GM21447 (cell line): ENCODE measurements at regions not wholly inside any gene's neighbourhood (a gene's known extent, or its start where the extent isn't known, plus 50 kb on each side); places are given as distances from the start of the nearest gene placed in this dataset.
"Not testable (repeated sequence)": the region's sequence is repeated elsewhere in the genome, so short reads cannot be mapped to it uniquely, and the experiment has no call there.

Experiments
- ATAC-seq: cut with Tn5 transposase; IDR thresholded peaks from one replicate; pipeline ENCODE4 v1.9.1; 2021; ENCODE audit not compliant: unreplicated experiment

- no peak for ATAC-seq
These were observed 83.2 kb upstream of the BRD7 start for GRCh38 chr16:50451951-50452508.

DNA sequence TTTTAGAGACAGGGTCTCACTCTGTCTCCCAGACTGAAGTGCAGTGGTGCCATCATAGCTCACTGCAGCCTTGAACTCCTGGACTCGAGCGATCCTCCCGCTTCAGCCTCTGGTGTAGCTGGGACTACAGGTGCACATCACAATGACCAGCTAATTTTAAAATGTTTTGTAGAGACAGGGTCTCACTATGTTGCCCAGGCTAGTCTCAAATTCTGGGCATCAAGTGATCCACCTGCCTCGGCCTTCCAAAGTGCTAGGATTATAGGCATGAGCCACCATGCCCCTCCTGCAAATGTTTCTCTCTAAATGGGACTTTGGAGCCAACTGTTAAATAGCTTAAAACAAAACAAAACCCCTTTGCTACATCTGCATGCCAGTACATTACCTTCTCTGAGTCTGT is 82.2 kb upstream of the BRD7 start:
- ATAC-seq = no peak

GRCh38 chr16:50449800-50450199 is 81.0 kb upstream of the BRD7 start:
- ATAC-seq = no peak

DNA sequence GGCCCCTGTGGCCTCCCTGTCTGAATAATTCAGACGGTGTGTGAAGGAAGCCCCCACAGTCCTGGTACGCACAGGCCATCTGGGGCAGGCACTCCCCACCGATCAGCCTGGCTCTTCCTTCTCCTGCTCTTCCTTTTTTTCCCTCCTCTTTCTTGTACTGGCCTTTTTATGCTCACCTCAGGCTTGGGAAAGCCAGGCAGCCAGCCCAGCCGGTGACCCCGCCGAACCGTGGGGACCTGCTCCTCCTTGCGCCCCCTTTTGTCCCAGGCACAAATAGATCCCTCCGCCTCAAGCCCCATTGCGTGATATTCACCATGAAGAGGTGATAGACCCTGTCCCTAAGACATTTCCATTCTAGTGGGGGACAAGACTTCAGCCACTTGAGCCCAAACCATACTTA is 80.2 kb upstream of the BRD7 start:
- no peak for ATAC-seq

DNA sequence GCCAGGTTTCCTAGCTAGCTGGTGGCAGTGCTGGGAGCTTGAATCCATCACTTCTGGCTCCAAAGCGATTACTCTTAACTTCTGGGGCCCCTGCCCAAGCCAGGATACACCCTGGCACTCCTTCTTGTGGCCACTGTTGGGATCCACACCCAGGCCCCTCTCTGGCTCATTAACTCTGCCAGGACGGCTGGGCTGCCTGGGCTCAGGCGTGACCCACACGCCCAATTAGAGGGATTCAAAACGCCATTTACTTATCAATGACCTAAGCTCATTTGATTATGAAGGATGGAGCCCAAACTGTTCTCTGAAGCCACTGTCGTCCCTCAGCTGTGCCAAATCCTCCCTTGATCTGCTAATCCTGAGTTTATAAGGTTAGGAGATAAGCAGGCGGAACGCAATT is 79.7 kb upstream of the BRD7 start:
- ATAC-seq = no peak

- not testable (repeated sequence) for ATAC-seq
These were observed 78.6 kb upstream of the BRD7 start for GRCh38 chr16:50447386-50447785.

DNA sequence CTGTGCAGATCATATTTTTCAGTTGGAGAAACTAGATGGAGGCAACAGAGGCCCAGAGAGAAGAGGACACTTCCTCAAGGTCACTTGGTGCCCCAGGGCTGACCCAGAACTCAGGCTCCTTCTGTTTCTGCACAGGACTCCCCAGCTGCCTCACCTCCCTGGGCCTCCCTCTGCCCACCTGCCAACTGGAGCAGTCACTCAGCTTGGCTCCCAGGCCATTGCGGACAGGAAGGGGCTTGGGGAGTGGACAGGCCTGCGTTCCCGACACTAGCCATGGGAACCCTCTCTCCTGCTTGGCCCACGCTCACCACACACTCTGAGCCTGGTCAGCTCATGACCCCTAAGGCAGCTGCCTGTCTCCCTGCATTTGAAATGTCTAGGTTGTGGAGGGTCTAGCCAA is 78.1 kb upstream of the BRD7 start:
- ATAC-seq = no peak

DNA sequence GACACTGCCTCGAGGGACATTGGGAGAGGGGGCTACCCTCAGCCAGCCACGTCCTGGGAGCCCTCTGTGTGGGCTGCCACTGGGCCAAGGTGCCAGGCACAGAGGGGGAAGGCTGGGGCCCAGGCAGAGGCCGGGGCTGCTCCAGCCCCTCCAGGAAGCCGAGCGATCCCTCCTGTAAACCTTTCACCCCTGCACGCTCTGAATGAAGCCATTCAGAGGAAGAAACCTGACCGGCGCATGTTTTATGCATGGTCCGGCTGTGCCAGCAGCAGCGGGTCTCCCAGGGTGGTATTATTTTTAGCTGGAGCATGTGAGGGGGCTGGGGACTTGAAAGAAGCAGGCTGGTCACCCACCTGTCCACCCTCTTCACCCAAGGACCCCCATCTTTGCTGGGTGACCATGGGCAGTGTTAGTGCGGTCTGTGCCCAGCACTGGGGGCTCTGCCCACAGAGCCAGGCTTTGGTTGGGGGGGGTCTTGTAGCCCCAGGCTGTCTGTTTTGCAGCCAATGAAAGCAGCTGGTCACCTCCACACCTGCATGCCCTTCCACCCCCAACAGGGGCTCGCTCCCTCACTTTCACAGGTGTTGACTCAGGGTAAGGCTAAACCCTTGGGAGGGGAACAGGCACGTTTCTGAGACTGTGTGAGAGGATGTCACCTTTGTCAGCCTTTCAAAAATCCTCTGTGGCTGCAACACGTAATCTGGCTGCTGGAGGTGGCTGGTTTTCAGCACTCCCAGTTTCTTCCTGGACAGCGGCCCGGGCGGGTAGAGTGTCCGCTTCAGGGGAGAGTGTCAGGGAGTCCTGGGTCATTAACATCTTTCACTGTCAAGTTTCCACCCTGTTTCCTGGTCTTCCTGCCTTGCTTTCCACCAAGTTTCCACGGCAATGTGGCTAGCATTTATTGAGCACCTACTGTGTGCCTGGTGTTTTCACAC is 77.1 kb upstream of the BRD7 start:
- no peak for ATAC-seq

DNA sequence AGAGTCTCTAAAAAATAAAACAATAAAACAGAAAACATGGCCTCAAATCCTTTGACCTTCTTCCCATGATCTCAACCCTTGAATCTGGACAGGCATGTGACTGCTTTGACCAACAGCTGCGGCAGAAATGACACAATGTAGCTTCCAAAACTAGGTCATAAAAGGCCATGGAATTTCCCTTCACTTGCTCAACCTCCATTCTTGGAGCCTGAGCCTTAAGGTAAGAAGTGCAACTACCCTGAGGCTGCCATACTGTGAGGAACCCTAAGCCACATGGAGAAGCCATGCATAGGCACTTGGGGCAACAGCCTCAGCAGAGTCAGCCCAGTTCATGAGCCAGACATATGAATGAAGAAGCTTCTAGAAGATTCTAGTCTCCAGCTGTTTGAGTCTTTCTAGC is 75.7 kb upstream of the BRD7 start:
- no peak for ATAC-seq

GRCh38 chr16:50442221-50442620 is 73.4 kb upstream of the BRD7 start:
- ATAC-seq = no peak

GRCh38 chr16:50441486-50442157 is 72.8 kb upstream of the BRD7 start:
- no peak for ATAC-seq

- no peak for ATAC-seq
These were observed 72.2 kb upstream of the BRD7 start for GRCh38 chr16:50440991-50441390.

DNA sequence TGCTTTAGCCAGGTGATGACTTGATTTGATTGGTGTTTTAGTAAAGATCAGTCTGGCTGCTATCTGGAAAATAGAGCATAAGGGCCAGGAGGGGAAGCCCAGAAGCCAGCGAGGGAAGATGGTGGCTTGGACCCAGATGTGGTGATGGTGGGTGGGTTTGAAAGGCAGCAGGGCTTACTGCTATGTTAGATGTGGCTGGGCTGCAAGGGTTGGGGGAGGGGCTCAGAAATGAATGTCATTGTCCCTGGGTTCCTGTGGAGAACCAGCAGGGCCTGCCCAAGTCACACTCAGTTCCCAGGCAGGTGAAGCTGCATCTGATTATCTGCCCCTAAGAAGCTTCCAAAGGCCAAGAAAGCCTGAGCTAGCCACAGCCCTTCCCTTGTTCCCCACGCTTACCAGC is 71.7 kb upstream of the BRD7 start:
- ATAC-seq = no peak

DNA sequence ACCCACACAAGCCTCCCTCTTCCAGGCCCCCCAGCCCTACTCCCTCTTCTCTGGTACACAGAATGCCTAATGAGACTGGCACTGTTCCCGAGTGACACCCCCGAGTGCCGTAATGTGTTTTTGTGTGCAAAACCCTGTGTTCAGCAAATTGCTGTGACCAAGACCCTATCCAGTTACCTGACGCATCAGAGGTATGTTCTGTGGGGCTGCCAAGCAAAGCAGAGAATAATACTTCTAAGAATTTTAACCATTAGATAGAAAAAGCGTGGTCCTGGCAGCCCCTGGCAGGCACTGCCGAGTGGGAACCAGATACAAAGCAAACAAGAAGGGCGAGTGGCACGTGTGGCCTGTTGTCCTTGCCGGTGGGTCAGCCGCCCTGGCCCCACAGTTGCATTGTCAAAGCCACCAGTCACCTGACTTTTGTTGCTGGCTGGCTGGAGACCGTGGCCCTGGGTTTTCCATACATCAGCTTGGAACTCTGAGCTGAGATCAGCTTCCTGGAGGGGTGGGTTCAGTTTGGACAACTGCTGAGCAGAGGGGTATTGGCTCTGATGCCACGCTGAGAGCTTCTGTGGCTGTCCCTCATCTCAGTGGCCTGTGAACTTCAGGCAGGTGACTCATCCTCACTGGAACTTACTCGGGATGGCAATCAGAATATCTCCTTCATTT is 69.1 kb upstream of the BRD7 start:
- ATAC-seq = no peak

DNA sequence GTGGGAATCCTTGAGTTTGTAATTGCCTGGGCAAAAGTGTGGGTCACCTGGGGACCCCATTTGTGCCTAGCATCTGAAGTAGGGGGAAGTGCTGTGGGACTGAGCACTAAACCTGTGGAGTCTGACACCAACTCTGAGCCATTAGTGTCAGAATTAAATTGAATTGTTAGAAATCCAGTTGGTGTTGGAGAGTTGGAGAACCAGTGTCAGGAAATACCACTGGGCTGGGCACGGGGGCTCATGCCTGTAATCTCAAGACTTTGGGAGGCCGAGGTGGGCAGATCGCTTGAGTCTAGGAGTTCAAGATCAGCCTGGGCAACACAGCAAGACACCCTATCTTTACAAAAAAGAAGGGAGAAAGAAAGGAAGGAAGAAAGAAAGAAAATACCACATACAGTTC is 67.5 kb upstream of the BRD7 start:
- no peak for ATAC-seq

GRCh38 chr16:50434872-50435478 is 66.2 kb upstream of the BRD7 start:
- no peak for ATAC-seq

DNA sequence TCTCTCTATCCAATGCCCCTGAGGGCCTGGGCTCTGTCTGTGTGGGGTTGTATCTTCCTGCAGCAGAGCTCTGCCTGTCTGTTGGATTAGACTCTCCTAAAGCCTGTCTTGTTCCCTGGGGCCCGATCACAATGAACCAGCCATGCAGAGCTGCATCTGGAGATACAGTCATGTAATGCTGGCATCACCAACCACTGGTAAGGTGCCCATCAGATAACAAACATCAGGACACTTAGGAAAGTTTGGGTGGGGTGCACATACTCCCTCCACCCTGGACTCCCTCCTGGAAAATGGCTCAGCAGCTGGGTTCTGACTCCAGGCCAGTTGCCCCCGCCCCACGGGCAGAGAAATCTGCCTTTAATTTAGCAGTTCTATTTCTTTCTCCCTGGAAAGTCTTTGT is 61.3 kb upstream of the BRD7 start:
- no peak for ATAC-seq

GRCh38 chr16:50428742-50429141 is 60.0 kb upstream of the BRD7 start:
- no peak for ATAC-seq

DNA sequence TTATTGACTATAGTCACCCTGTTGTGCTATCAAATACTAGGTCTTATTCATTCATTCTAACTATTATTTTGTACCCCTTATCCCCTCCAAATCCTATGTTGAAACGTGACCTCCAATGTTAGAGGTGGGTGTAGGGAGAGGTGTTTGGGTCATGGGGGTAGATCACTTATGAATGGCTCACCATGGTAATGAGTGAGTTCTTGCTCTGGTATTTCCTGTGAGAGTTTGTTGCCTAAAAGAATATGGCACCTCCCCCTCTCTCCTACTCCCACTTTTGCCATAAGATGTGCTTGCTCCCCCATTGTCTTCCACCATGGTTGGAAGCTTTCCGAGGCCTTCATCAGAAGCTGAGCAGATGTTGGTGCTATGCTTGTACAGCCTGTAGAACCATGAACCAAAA is 59.3 kb upstream of the BRD7 start:
- no peak for ATAC-seq

DNA sequence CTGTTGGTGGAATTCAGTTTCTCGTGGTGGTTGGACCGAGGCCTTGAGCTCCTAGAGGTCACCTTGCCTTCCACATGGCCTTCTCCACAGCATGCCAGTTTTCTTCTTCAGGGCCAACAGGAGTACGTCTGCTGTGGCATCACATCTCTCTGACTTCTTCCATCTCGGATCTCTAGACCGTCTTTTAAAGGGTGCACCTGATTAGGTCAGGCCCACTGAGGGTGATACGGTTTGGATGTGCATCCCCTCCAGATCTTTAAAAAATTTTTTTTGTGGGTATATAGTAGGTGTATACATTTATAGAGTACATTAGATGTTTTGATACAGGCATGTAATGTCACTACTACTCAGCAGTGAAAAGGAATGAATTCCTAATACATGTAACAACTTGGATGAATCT is 58.3 kb upstream of the BRD7 start:
- ATAC-seq = no peak

- no peak for ATAC-seq
These were observed 56.9 kb upstream of the BRD7 start for GRCh38 chr16:50425648-50426047.
